Loucy (cell line): ENCODE measurements at regions not wholly inside any gene's neighbourhood (a gene's known extent, or its start where the extent isn't known, plus 50 kb on each side); places are given as distances from the start of the nearest gene placed in this dataset.

Source experiments
- H2AFZ ChIP-seq: fragments of 200-600 bp; sonication (generic); 2 replicates; pipeline ENCODE4 v1.6.0; 2016; ENCODE audit warnings: antibody characterized with exemption, mild to moderate bottlenecking, low read length, moderate library complexity
- H3F3A ChIP-seq: fragments of 200-600 bp; 2 replicates; pipeline ENCODE4 v1.6.0; 2016; ENCODE audit warnings: antibody characterized with exemption, low read depth, mild to moderate bottlenecking
- H3K27me3 ChIP-seq: fragments of 200-600 bp; sonication (generic); 2 replicates; pipeline ENCODE4 v1.6.1; 2014; ENCODE audit warnings: low read length, mild to moderate bottlenecking; ENCODE audit not compliant: insufficient read depth, poor library complexity, severe bottlenecking
- H3K36me3 ChIP-seq: fragments of 200-600 bp; sonication (generic); 2 replicates; pipeline ENCODE4 v1.6.1; 2016; ENCODE audit warnings: low read length; ENCODE audit not compliant: insufficient read depth
- H3K4me1 ChIP-seq: fragments of 200-600 bp; sonication (generic); 2 replicates; pipeline ENCODE4 v1.5.1; 2014; ENCODE audit warnings: low read length, mild to moderate bottlenecking; ENCODE audit not compliant: insufficient read depth, poor library complexity, severe bottlenecking
- H3K4me2 ChIP-seq: fragments of 200-600 bp; sonication (generic); 2 replicates; pipeline ENCODE4 v1.6.0; 2014; ENCODE audit warnings: antibody characterized with exemption, low read length, low read depth, mild to moderate bottlenecking; ENCODE audit not compliant: poor library complexity, severe bottlenecking
- H3K4me3 ChIP-seq: fragments of 200-600 bp; sonication (generic); 2 replicates; pipeline ENCODE4 v1.5.1; 2014; ENCODE audit warnings: low read length, mild to moderate bottlenecking, mixed read lengths; ENCODE audit not compliant: poor library complexity, severe bottlenecking
- H3K79me2 ChIP-seq: fragments of 200-600 bp; sonication (generic); 2 replicates; pipeline ENCODE4 v1.6.1; 2014; ENCODE audit warnings: low read length; ENCODE audit not compliant: insufficient read depth
- H3K9ac ChIP-seq: fragments of 200-600 bp; sonication (generic); 2 replicates; pipeline ENCODE4 v1.6.0; 2014; ENCODE audit warnings: mild to moderate bottlenecking, low read depth, low read length, moderate library complexity; ENCODE audit not compliant: poor library complexity, severe bottlenecking
- H3K9me2 ChIP-seq: fragments of 200-600 bp; sonication (generic); replicated peaks from 2 replicates; pipeline ENCODE4 v1.6.1; 2016; ENCODE audit warnings: low read depth, low read length, mixed read lengths
- H3K9me3 ChIP-seq: fragments of 200-600 bp; sonication (generic); 2 replicates; pipeline ENCODE4 v1.6.1; 2014; ENCODE audit warnings: mild to moderate bottlenecking, antibody characterized with exemption, low read length, low read depth; ENCODE audit not compliant: insufficient read depth
- H4K20me1 ChIP-seq: fragments of 200-600 bp; sonication (generic); 2 replicates; pipeline ENCODE4 v1.6.0; 2014; ENCODE audit warnings: antibody characterized with exemption, low read length, mild to moderate bottlenecking; ENCODE audit not compliant: insufficient read depth, poor library complexity, severe bottlenecking
- EZH2phosphoT487 ChIP-seq: fragments of 200-600 bp; IDR thresholded peaks from 2 replicates; pipeline ENCODE4 v1.6.1; 2018; ENCODE audit warnings: antibody characterized with exemption, mild to moderate bottlenecking, moderate library complexity, borderline replicate concordance
- TF ChIP-seq, protein P1 (sequence below): fragments of 200-600 bp; sonication (generic); conservative IDR thresholded peaks from 2 replicates; pipeline ENCODE4 v1.5.1; 2014; ENCODE audit warnings: mild to moderate bottlenecking, antibody characterized with exemption, low read length

DNA sequence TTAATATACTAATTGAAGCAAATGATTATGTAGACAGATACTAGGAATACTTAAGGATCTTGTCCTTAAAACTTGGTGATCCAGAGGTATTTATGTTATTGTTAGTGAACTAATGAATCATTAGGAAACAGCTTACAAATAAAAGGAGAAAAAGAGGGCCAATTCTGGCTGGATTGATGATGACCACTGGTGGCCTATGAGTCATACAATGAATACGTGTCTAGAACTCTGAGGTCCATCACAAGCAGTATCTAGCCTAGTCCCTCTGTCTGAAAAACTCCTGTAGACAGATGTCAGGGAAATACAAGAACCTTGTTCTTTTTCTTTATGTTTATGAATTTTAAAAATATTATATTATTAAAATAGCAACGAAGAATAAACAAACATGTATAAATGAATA lies 51.7 kb upstream of the RTL1 start:
- Histone ChIP-seq H3K9me2 (no peaks in the 10 kb centered on the region), H3K4me1 (no peaks in the 10 kb centered on the region), H3K79me2 (no peaks in the 10 kb centered on the region), H3K9me3 (no peaks in the 10 kb centered on the region), H3K9ac (no peak overlapping the region), H2AFZ (no peak overlapping the region), H3K4me2 (no peak overlapping the region), H3F3A (no peaks in the 10 kb centered on the region), H3K36me3 (no peaks in the 10 kb centered on the region), H3K4me3 (no peak overlapping the region), H3K27me3 (no peaks in the 10 kb centered on the region), H4K20me1 (no peaks in the 10 kb centered on the region)
- TF ChIP-seq, protein P1, sequence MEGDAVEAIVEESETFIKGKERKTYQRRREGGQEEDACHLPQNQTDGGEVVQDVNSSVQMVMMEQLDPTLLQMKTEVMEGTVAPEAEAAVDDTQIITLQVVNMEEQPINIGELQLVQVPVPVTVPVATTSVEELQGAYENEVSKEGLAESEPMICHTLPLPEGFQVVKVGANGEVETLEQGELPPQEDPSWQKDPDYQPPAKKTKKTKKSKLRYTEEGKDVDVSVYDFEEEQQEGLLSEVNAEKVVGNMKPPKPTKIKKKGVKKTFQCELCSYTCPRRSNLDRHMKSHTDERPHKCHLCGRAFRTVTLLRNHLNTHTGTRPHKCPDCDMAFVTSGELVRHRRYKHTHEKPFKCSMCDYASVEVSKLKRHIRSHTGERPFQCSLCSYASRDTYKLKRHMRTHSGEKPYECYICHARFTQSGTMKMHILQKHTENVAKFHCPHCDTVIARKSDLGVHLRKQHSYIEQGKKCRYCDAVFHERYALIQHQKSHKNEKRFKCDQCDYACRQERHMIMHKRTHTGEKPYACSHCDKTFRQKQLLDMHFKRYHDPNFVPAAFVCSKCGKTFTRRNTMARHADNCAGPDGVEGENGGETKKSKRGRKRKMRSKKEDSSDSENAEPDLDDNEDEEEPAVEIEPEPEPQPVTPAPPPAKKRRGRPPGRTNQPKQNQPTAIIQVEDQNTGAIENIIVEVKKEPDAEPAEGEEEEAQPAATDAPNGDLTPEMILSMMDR = no peak
- TF ChIP-seq EZH2phosphoT487 = no peak

DNA sequence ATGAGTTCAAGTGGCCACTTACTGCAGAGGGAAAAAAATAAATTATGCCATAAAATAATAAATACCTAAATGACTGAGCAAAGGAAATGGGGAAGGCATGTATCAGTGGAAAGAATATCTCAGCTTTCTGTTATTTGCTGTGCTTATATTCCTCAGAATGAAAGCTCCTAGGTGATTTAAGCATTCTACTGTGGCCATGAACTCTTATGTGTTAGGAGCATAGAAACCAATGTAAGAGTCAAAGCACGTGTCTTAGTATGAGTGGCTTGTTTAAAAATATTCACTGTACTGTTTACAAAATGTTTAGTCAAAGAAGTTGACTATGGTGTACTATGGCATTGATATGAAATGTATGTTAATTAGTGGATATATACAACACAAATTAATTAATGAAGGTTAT lies 59.0 kb upstream of the RTL1 start:
- H3K4me3 ChIP-seq = no peak overlapping the region
- H3K27me3 ChIP-seq = no peaks in the 10 kb centered on the region
- H4K20me1 ChIP-seq = no peaks in the 10 kb centered on the region
- TF ChIP-seq, protein P1 = no peak
- TF ChIP-seq EZH2phosphoT487 = no peak
- H3K9me3 ChIP-seq = no peaks in the 10 kb centered on the region
- H3F3A ChIP-seq = no peaks in the 10 kb centered on the region
- H3K4me2 ChIP-seq = no peak overlapping the region
- no peaks in the 10 kb centered on the region for H3K9me2 ChIP-seq
- no peaks in the 10 kb centered on the region for H3K4me1 ChIP-seq
- H2AFZ ChIP-seq = no peak overlapping the region
- H3K9ac ChIP-seq = no peak overlapping the region
- H3K36me3 ChIP-seq = no peaks in the 10 kb centered on the region
- no peaks in the 10 kb centered on the region for H3K79me2 ChIP-seq

DNA sequence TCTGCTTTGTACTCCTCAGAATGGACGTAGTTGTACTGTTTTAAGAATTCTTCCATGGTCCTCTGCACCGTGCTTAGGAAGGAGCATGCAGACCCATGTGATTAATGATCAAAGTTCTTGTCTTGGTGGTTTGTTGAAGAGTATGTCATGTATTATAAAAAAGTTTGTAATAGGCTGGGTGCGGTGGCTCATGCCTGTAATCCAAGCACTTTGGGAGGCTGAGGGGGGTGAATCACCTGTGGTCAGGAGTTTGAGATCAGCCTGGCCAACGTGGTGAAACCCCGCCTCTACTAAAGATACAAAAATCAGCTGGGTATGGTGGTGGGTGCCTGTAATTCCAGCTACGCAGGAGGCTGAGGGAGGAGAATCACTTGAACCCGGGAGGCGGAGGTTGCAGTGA lies 61.8 kb upstream of the RTL1 start:
- no peaks in the 10 kb centered on the region for H3F3A ChIP-seq
- no peaks in the 10 kb centered on the region for H3K9me2 ChIP-seq
- H3K4me2 ChIP-seq = no peak overlapping the region
- H4K20me1 ChIP-seq = no peaks in the 10 kb centered on the region
- TF ChIP-seq, protein P1 = no peak
- no peak for TF ChIP-seq EZH2phosphoT487
- no peaks in the 10 kb centered on the region for H3K36me3 ChIP-seq
- no peak overlapping the region for H3K9ac ChIP-seq
- no peaks in the 10 kb centered on the region for H3K79me2 ChIP-seq
- H3K4me3 ChIP-seq = no peak overlapping the region
- H3K27me3 ChIP-seq = no peaks in the 10 kb centered on the region
- H2AFZ ChIP-seq = no peak overlapping the region
- no peaks in the 10 kb centered on the region for H3K9me3 ChIP-seq
- H3K4me1 ChIP-seq = no peaks in the 10 kb centered on the region
